ENCODE measurements at regions not wholly inside any gene's neighbourhood (a gene's known extent, or its start where the extent isn't known, plus 50 kb on each side); places are given as distances from the start of the nearest gene placed in this dataset.

GRCh38 chr3:162073422-162073975 lies 576.9 kb downstream of the OTOL1 start:
- intact Hi-C loops (cut with DNase I) = no loop called here
- H3K4me1 ChIP-seq = no peaks in the 10 kb centered on the region
- H3K27me3 ChIP-seq = no peaks in the 10 kb centered on the region
- no peaks in the 10 kb centered on the region for H3K9me3 ChIP-seq
- no peaks in the 10 kb centered on the region for H3K36me3 ChIP-seq
- H3K4me3 ChIP-seq = no peak overlapping the region
- H3K27ac ChIP-seq = no peak overlapping the region
- TF ChIP-seq POLR2A (IDR thresholded peaks at IDR 0.05) (no peak), POLR2AphosphoS5 (IDR thresholded peaks at IDR 0.05; ENCODE audit: insufficient read depth in 1 of 2, low read depth in 1 of 2) (no peak)
- TF ChIP-seq, protein P1, sequence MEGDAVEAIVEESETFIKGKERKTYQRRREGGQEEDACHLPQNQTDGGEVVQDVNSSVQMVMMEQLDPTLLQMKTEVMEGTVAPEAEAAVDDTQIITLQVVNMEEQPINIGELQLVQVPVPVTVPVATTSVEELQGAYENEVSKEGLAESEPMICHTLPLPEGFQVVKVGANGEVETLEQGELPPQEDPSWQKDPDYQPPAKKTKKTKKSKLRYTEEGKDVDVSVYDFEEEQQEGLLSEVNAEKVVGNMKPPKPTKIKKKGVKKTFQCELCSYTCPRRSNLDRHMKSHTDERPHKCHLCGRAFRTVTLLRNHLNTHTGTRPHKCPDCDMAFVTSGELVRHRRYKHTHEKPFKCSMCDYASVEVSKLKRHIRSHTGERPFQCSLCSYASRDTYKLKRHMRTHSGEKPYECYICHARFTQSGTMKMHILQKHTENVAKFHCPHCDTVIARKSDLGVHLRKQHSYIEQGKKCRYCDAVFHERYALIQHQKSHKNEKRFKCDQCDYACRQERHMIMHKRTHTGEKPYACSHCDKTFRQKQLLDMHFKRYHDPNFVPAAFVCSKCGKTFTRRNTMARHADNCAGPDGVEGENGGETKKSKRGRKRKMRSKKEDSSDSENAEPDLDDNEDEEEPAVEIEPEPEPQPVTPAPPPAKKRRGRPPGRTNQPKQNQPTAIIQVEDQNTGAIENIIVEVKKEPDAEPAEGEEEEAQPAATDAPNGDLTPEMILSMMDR (IDR thresholded peaks at IDR 0.05) = no peak
- no peak for DNase-seq (ENCODE audit: extremely low spot score in 2 of 2)

- intact Hi-C loops (cut with DNase I) = no loop called here
- Histone ChIP-seq H3K4me3 (no peak overlapping the region), H3K27me3 (no peaks in the 10 kb centered on the region), H3K36me3 (no peaks in the 10 kb centered on the region), H3K4me1 (no peaks in the 10 kb centered on the region), H3K27ac (no peak overlapping the region), H3K9me3 (no peaks in the 10 kb centered on the region)
- TF ChIP-seq POLR2A (IDR thresholded peaks at IDR 0.05) (no peak), POLR2AphosphoS5 (IDR thresholded peaks at IDR 0.05; ENCODE audit: insufficient read depth in 1 of 2, low read depth in 1 of 2) (no peak)
- TF ChIP-seq, protein P1 (IDR thresholded peaks at IDR 0.05) = no peak
- DNase-seq (ENCODE audit: extremely low spot score in 2 of 2) = no peak
These were observed 580.5 kb downstream of the OTOL1 start for GRCh38 chr3:162077108-162077507.

GRCh38 chr3:162082516-162082915 lies 585.9 kb downstream of the OTOL1 start:
- DNase-seq (ENCODE audit: extremely low spot score in 2 of 2) = no peak
- TF ChIP-seq POLR2AphosphoS5 (IDR thresholded peaks at IDR 0.05; ENCODE audit: insufficient read depth in 1 of 2, low read depth in 1 of 2) (no peak), POLR2A (IDR thresholded peaks at IDR 0.05) (no peak)
- TF ChIP-seq, protein P1 (IDR thresholded peaks at IDR 0.05) = no peak
- intact Hi-C loops (cut with DNase I) = no loop called here
- H3K27ac ChIP-seq = no peak overlapping the region
- no peaks in the 10 kb centered on the region for H3K27me3 ChIP-seq
- H3K4me3 ChIP-seq = no peak overlapping the region
- H3K9me3 ChIP-seq = no peaks in the 10 kb centered on the region
- no peaks in the 10 kb centered on the region for H3K36me3 ChIP-seq
- no peaks in the 10 kb centered on the region for H3K4me1 ChIP-seq

DNA sequence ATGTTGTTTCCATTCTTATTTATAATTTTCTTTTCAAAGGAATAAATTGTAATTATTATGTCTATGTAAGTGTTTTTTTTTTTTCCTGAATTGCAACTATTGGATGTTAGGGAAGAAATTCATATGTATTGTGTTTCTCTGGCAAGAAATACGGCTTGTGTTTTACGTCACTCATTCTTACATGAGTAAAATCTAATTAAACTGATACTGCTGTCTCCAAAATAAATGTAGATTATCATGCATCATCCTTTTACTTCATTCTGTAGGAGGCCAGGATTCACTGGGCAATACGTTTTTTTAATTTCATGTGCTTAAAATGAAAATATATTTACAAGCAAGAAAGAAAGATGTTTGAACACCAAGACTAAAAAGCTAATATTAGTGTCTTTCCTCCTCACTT lies 590.8 kb downstream of the OTOL1 start:
- H3K27ac ChIP-seq = no peak overlapping the region
- H3K4me1 ChIP-seq = no peaks in the 10 kb centered on the region
- TF ChIP-seq POLR2AphosphoS5 (IDR thresholded peaks at IDR 0.05; ENCODE audit: insufficient read depth in 1 of 2, low read depth in 1 of 2) = no peak
- TF ChIP-seq, protein P1 (IDR thresholded peaks at IDR 0.05) = no peak
- no peak for TF ChIP-seq POLR2A (IDR thresholded peaks at IDR 0.05)
- DNase-seq (ENCODE audit: extremely low spot score in 2 of 2) = no peak
- H3K27me3 ChIP-seq = no peaks in the 10 kb centered on the region
- no peaks in the 10 kb centered on the region for H3K36me3 ChIP-seq
- no peak overlapping the region for H3K4me3 ChIP-seq
- intact Hi-C loops (cut with DNase I) = no loop called here
- no peaks in the 10 kb centered on the region for H3K9me3 ChIP-seq

GRCh38 chr3:162092751-162093150 lies 596.1 kb downstream of the OTOL1 start:
- Histone ChIP-seq H3K4me1 (no peaks in the 10 kb centered on the region), H3K36me3 (no peaks in the 10 kb centered on the region), H3K27me3 (no peaks in the 10 kb centered on the region), H3K9me3 (no peaks in the 10 kb centered on the region), H3K4me3 (no peak overlapping the region), H3K27ac (no peak overlapping the region)
- TF ChIP-seq POLR2A (IDR thresholded peaks at IDR 0.05) (no peak), POLR2AphosphoS5 (IDR thresholded peaks at IDR 0.05; ENCODE audit: insufficient read depth in 1 of 2, low read depth in 1 of 2) (no peak)
- TF ChIP-seq, protein P1 (IDR thresholded peaks at IDR 0.05) = no peak
- DNase-seq (ENCODE audit: extremely low spot score in 2 of 2) = no peak
- intact Hi-C loops (cut with DNase I) = no loop called here
